HCT116 (cell line): ENCODE measurements at regions not wholly inside any gene's neighbourhood (a gene's known extent, or its start where the extent isn't known, plus 50 kb on each side); places are given as distances from the start of the nearest gene placed in this dataset.

Source experiments
- FOSL1 ChIP-seq: IDR thresholded peaks from 2 replicates; pipeline ENCODE4 v1.6.1; 2012; ENCODE audit warnings: low read depth
- ZNF274 ChIP-seq: fragments of 200-500 bp; sonication (Bioruptor generic); IDR thresholded peaks from 2 replicates; pipeline ENCODE4 v1.6.1; 2014; ENCODE audit warnings: mild to moderate bottlenecking, low read depth, low read length, inconsistent platforms

DNA sequence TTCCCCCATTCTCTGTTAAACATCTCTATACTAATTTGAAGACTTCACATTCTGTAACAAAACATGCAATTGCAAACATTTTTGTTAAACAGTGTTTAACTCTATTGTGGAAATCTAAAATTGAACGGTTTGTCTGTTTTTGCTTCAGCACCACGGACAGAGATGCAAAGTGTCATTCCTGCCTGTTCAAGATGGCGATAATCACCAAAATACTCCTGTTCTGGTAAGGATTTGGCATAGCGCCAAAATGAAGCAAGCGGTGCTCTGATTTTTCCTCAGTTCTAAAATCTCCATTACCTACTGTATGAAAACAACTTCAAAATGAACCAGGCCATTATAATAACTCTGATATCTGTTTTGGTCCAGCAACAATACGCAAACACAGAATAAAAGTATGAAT is 129.7 kb upstream of the TUSC7 start:
- TF ChIP-seq FOSL1 (no peak), ZNF274 (no peak)
